ENCODE measurements at regions not wholly inside any gene's neighbourhood (a gene's known extent, or its start where the extent isn't known, plus 50 kb on each side); places are given as distances from the start of the nearest gene placed in this dataset.

DNA sequence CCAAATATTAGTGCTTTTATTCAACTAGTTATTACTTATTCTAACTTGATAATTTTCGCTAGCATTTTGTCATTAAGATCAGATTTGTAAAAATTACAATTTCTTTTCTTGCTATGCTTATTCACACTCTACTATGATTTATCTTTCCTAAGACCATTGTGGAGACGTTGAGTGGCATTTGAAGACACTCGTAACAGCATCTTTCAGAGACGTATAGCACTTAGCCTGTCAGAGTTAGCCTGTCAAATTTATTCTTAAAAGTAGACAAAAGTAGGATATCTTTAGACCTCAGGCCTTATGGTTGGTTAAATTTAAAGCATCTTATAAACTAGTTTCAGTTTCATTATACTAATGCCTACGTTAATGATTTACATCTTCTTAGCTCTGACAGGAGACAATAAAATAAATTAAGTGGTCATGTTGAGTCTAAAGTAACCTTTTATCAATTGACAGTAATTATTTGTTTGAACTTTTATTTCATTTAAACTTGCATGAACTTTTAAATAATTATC lies 1410.1 kb downstream of the MRPL39 start:
- Histone ChIP-seq H3K4me3 (ENCODE audit: low read depth in 1 of 3, low read length in 3 of 3) (no peak overlapping the region), H3K4me1 (ENCODE audit: control insufficient read depth in 4 of 4, insufficient read depth in 4 of 4, low read length in 3 of 4) (no peaks in the 10 kb centered on the region), H3K9ac (ENCODE audit: low read depth in 1 of 2, low read length in 2 of 2) (no peak overlapping the region), H3K9me3 (ENCODE audit: control insufficient read depth in 4 of 4, low read length in 3 of 4) (no peaks in the 10 kb centered on the region), H3K36me3 (ENCODE audit: control insufficient read depth in 4 of 4, insufficient read depth in 3 of 4, low read depth in 1 of 4, low read length in 3 of 4) (no peaks in the 10 kb centered on the region), H3K27ac (ENCODE audit: low read depth in 1 of 2, low read length in 2 of 2) (no peak overlapping the region), H3K27me3 (ENCODE audit: control insufficient read depth in 4 of 4, insufficient read depth in 4 of 4, low read length in 3 of 4) (no peaks in the 10 kb centered on the region)
- WGBS: 74% methylated on average over 5 of the region's 5 CpGs
- DNase-seq (ENCODE audit: low spot score): no peak
- TF ChIP-seq, protein P1, sequence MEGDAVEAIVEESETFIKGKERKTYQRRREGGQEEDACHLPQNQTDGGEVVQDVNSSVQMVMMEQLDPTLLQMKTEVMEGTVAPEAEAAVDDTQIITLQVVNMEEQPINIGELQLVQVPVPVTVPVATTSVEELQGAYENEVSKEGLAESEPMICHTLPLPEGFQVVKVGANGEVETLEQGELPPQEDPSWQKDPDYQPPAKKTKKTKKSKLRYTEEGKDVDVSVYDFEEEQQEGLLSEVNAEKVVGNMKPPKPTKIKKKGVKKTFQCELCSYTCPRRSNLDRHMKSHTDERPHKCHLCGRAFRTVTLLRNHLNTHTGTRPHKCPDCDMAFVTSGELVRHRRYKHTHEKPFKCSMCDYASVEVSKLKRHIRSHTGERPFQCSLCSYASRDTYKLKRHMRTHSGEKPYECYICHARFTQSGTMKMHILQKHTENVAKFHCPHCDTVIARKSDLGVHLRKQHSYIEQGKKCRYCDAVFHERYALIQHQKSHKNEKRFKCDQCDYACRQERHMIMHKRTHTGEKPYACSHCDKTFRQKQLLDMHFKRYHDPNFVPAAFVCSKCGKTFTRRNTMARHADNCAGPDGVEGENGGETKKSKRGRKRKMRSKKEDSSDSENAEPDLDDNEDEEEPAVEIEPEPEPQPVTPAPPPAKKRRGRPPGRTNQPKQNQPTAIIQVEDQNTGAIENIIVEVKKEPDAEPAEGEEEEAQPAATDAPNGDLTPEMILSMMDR (IDR thresholded peaks at IDR 0.05; ENCODE audit: low read depth, low read length, missing input control): no peak
- TF ChIP-seq ZBTB33 (IDR thresholded peaks at IDR 0.05) (no peak), FOXA1 (IDR thresholded peaks at IDR 0.05) (no peak), HNF4A (conservative IDR thresholded peaks at IDR 0.05) (no peak), ATF3 (IDR thresholded peaks at IDR 0.05) (no peak), RXRA (IDR thresholded peaks at IDR 0.05) (no peak), NR2F2 (IDR thresholded peaks at IDR 0.05) (no peak), FOXA2 (IDR thresholded peaks at IDR 0.05) (no peak), YY1 (IDR thresholded peaks at IDR 0.05) (no peak), TAF1 (conservative IDR thresholded peaks at IDR 0.05) (no peak), GABPA (IDR thresholded peaks at IDR 0.05 in 1 of 2, conservative IDR thresholded peaks at IDR 0.05 in 1 of 2) (no peak), HNF4G (IDR thresholded peaks at IDR 0.05) (no peak), RAD21 (IDR thresholded peaks at IDR 0.05) (no peak), EGR1 (IDR thresholded peaks at IDR 0.05; ENCODE audit: low read depth in 2 of 2) (no peak), SP1 (IDR thresholded peaks at IDR 0.05) (no peak), JUND (IDR thresholded peaks at IDR 0.05) (no peak), REST (IDR thresholded peaks at IDR 0.05) (no peak)
- TF ChIP-seq, protein P2, sequence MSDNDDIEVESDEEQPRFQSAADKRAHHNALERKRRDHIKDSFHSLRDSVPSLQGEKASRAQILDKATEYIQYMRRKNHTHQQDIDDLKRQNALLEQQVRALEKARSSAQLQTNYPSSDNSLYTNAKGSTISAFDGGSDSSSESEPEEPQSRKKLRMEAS (IDR thresholded peaks at IDR 0.05): no peak
